Cardiac muscle cell (in vitro differentiated cells and primary cell): ENCODE measurements at regions not wholly inside any gene's neighbourhood (a gene's known extent, or its start where the extent isn't known, plus 50 kb on each side); places are given as distances from the start of the nearest gene placed in this dataset.
"Not testable (repeated sequence)": the region's sequence is repeated elsewhere in the genome, so short reads cannot be mapped to it uniquely, and the experiment has no call there.

Source experiments
- DNase-seq, 2 donors: peaks; one replicate each; pipeline versions ENCODE4 v3.0.0 to v3.0.0-alpha.2; 2010 to 2017; ENCODE audit warnings: low read depth in 1 of 2, low spot score in 1 of 2
- H3K27ac ChIP-seq: fragments of 200-600 bp; sonication (generic); 2 replicates; pipeline ENCODE4 v1.5.1; 2016
- H3K27me3 ChIP-seq: fragments of 200-600 bp; sonication (generic); 2 replicates; pipeline ENCODE4 v1.6.0; 2016; ENCODE audit warnings: control low read depth
- H3K36me3 ChIP-seq: fragments of 200-600 bp; sonication (generic); 2 replicates; pipeline ENCODE4 v1.5.1; 2016; ENCODE audit warnings: control low read depth
- H3K4me1 ChIP-seq: fragments of 200-600 bp; sonication (generic); 2 replicates; pipeline ENCODE4 v1.8.1; 2017; ENCODE audit warnings: low read depth, mild to moderate bottlenecking, mixed run types
- H3K4me3 ChIP-seq: fragments of 200-600 bp; sonication (generic); 2 replicates; pipeline ENCODE4 v1.5.1; 2016; ENCODE audit warnings: mild to moderate bottlenecking
- H3K9me3 ChIP-seq: fragments of 200-600 bp; sonication (generic); 2 replicates; pipeline ENCODE4 v1.5.1; 2017; ENCODE audit warnings: low read depth, mild to moderate bottlenecking, control low read depth
- TF ChIP-seq, protein P1 (sequence below): IDR thresholded peaks from 2 replicates; pipeline ENCODE4 v1.5.1; 2012; ENCODE audit warnings: low read depth, mild to moderate bottlenecking, low read length

GRCh38 chr4:26059391-26060154, 145.6 kb downstream of the SMIM20 start:
- H3K36me3 ChIP-seq = no peaks in the 10 kb centered on the region
- no peaks in the 10 kb centered on the region for H3K4me1 ChIP-seq
- H3K27me3 ChIP-seq = no peaks in the 10 kb centered on the region
- TF ChIP-seq, protein P1, sequence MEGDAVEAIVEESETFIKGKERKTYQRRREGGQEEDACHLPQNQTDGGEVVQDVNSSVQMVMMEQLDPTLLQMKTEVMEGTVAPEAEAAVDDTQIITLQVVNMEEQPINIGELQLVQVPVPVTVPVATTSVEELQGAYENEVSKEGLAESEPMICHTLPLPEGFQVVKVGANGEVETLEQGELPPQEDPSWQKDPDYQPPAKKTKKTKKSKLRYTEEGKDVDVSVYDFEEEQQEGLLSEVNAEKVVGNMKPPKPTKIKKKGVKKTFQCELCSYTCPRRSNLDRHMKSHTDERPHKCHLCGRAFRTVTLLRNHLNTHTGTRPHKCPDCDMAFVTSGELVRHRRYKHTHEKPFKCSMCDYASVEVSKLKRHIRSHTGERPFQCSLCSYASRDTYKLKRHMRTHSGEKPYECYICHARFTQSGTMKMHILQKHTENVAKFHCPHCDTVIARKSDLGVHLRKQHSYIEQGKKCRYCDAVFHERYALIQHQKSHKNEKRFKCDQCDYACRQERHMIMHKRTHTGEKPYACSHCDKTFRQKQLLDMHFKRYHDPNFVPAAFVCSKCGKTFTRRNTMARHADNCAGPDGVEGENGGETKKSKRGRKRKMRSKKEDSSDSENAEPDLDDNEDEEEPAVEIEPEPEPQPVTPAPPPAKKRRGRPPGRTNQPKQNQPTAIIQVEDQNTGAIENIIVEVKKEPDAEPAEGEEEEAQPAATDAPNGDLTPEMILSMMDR = no peak
- no peak overlapping the region for H3K4me3 ChIP-seq
- DNase-seq = no peak
- H3K27ac ChIP-seq = no peak overlapping the region
- H3K9me3 ChIP-seq = no peaks in the 10 kb centered on the region

DNA sequence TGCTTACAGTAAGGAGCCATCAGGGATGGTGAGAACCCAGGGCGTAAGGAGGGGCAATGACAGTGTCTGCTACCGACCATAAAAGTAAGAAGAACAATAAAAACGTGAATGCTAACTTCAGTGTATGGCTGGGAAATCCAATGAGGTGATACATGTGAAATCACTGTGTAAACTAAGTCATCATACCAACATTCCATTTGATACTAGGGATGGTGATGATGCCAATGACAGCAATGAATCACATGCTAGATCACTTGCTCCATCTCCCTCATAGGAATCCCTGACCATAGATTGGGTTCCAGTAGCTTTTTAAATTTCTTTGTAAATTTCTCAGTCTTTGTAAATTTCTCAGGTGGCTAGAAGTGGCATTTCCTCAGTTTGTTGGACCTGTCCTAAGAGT, 146.3 kb downstream of the SMIM20 start:
- no peaks in the 10 kb centered on the region for H3K27me3 ChIP-seq
- H3K36me3 ChIP-seq = no peaks in the 10 kb centered on the region
- no peaks in the 10 kb centered on the region for H3K4me1 ChIP-seq
- DNase-seq = no peak
- H3K4me3 ChIP-seq = no peak overlapping the region
- H3K9me3 ChIP-seq = no peaks in the 10 kb centered on the region
- TF ChIP-seq, protein P1 = no peak
- no peak overlapping the region for H3K27ac ChIP-seq

DNA sequence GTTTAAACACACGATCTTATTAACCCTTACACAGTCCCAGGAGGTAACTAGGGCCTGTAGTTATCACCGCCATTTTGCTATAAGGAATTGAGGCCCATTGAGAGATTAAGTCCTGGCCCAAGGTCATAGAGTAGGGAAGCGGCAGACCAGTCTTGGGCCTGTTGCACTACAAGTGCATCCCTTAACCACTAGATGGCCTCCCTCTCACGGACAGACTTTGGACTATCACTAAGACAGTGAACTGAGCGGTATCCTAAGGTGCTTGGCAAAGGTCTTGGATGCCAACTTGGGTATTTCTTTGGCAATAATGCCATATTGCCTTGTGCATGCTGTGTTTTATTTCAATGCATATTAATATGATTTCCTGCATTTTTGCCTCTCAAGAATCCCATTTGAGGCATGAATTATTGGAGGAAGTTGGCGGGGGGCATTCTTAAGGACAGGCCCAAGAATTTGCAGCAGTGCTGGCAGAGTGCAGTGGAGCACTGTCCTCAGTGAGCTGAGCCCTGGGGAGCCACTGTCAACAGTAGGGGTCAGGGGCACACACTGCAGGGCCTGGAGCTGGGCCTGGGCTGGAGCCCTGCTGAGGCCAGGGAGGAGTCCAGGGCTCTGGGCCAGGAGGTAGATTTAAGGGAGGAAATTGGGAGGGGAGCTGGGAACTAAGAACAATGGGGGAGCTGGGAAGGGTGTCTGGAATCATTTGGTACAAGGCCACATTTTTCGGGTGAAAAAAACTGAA, 147.4 kb downstream of the SMIM20 start:
- Histone ChIP-seq H3K4me1 (no peaks in the 10 kb centered on the region), H3K36me3 (no peaks in the 10 kb centered on the region), H3K27ac (no peak overlapping the region), H3K27me3 (no peaks in the 10 kb centered on the region), H3K4me3 (no peak overlapping the region), H3K9me3 (no peaks in the 10 kb centered on the region)
- TF ChIP-seq, protein P1 = peak; percentile 68
- peak; percentile 48 to 60 for DNase-seq

DNA sequence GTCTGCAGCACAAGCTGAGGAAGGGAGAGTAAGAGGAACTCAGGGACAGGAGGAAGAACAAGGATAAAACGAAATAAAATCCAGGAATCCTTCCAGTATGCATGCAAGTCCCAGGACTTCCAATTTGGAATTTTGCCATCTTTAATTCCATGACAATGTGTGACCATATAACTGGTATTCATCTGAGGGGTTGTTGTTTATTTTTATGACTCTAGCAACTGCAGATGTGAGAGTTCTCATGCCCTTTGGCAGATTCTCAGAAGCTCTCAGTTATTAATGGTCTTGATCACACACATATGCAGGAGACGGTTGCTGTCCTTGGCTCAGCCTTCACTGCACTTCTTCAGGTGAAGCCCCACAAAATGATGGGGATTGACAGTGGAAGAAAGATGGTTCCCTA, 148.2 kb downstream of the SMIM20 start:
- no peaks in the 10 kb centered on the region for H3K9me3 ChIP-seq
- H3K36me3 ChIP-seq = no peaks in the 10 kb centered on the region
- no peak for DNase-seq
- no peaks in the 10 kb centered on the region for H3K27me3 ChIP-seq
- TF ChIP-seq, protein P1 = no peak
- no peak overlapping the region for H3K27ac ChIP-seq
- H3K4me3 ChIP-seq = no peak overlapping the region
- no peaks in the 10 kb centered on the region for H3K4me1 ChIP-seq

DNA sequence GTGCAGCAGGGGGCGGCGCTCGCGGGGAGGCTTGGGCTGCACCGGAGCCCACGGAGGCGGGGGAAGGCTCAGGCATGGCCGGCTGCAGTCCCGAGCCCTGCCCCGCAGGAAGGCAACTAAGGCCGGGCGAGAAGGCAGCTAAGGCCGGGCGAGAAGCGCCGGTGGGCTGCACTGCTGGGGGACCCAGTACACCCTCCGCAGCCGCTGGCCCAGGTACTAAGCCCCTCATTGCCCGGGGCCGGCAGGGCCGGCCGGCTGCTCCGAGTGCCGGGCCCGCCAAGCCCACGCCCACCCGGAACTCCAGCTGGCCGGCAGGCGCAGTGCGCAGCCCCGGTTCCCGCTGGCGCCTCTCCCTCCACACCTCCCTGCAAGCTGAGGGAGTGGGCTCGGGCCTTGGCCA, 150.0 kb downstream of the SMIM20 start:
- not testable (repeated sequence) for H3K9me3 ChIP-seq, H3K27ac ChIP-seq, H3K27me3 ChIP-seq, H3K4me1 ChIP-seq, H3K36me3 ChIP-seq, DNase-seq, H3K4me3 ChIP-seq

DNA sequence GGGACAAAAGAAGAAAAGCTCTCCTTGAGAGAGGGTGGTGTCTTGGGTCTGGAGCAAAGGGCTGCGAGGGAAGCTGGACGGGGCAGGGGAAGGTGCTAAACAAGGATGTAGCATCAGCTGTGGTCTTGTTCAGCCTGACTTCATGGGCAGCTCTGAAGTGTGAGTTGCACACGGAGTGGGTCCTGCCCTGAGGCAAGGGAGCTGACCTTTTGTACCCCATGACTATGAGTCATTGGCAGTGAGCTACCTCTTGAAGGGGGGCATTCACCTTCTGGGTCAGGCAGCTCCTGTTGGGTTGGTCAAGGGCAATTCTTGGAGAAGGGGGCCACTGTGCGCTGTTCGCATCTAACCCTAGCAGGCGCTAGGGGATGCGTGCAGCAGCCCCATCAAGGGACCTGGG, 151.8 kb downstream of the SMIM20 start:
- H3K27me3 ChIP-seq = no peaks in the 10 kb centered on the region
- no peaks in the 10 kb centered on the region for H3K36me3 ChIP-seq
- H3K4me3 ChIP-seq = no peak overlapping the region
- TF ChIP-seq, protein P1 = no peak
- no peaks in the 10 kb centered on the region for H3K4me1 ChIP-seq
- no peaks in the 10 kb centered on the region for H3K9me3 ChIP-seq
- no peak overlapping the region for H3K27ac ChIP-seq
- no peak for DNase-seq
